ENCODE measurements at regions not wholly inside any gene's neighbourhood (a gene's known extent, or its start where the extent isn't known, plus 50 kb on each side); places are given as distances from the start of the nearest gene placed in this dataset.

- DNase-seq (ENCODE audit: low read depth), result no peak
- no peak for TF ChIP-seq CTCF (conservative IDR thresholded peaks at IDR 0.05; ENCODE audit: low read depth, low read length)
- H3K4me3 ChIP-seq (ENCODE audit: low read depth, low read length), result no peak overlapping the region
Measured at GRCh38 chr5:39587675-39588074, 162.9 kb upstream of the DAB2 start.

- TF ChIP-seq CTCF (conservative IDR thresholded peaks at IDR 0.05; ENCODE audit: low read depth, low read length), result no peak
Measured at GRCh38 chr5:39586185-39586584, 161.4 kb upstream of the DAB2 start.

GRCh38 chr5:39584927-39585326 lies 160.1 kb upstream of the DAB2 start:
- TF ChIP-seq CTCF (conservative IDR thresholded peaks at IDR 0.05; ENCODE audit: low read depth, low read length), result no peak
- DNase-seq (ENCODE audit: low read depth), result peak; percentile 46
- no peak overlapping the region for H3K4me3 ChIP-seq (ENCODE audit: low read depth, low read length)

More at GRCh38 chr5:39586185-39586584, 161.4 kb upstream of the DAB2 start:
- no peak for DNase-seq (ENCODE audit: low read depth)
- no peak overlapping the region for H3K4me3 ChIP-seq (ENCODE audit: low read depth, low read length)

GRCh38 chr5:39580702-39581453 lies 156.1 kb upstream of the DAB2 start:
- no peak overlapping the region for H3K4me3 ChIP-seq (ENCODE audit: low read depth, low read length)
- TF ChIP-seq CTCF (conservative IDR thresholded peaks at IDR 0.05; ENCODE audit: low read depth, low read length), result no peak
- peak; percentile 73 for DNase-seq (ENCODE audit: low read depth)

GRCh38 chr5:39579750-39580149 lies 155.0 kb upstream of the DAB2 start:
- H3K4me3 ChIP-seq (ENCODE audit: low read depth, low read length), result no peak overlapping the region
- no peak for TF ChIP-seq CTCF (conservative IDR thresholded peaks at IDR 0.05; ENCODE audit: low read depth, low read length)
- DNase-seq (ENCODE audit: low read depth), result no peak

- no peak overlapping the region for H3K4me3 ChIP-seq (ENCODE audit: low read depth, low read length)
- DNase-seq (ENCODE audit: low read depth), result peak; percentile 68
- TF ChIP-seq CTCF (conservative IDR thresholded peaks at IDR 0.05; ENCODE audit: low read depth, low read length), result peak; percentile 50
Measured at GRCh38 chr5:39578887-39579497, 154.2 kb upstream of the DAB2 start.

- DNase-seq (ENCODE audit: low read depth), result no peak
- TF ChIP-seq CTCF (conservative IDR thresholded peaks at IDR 0.05; ENCODE audit: low read depth, low read length), result no peak
- H3K4me3 ChIP-seq (ENCODE audit: low read depth, low read length), result no peak overlapping the region
Measured at GRCh38 chr5:39577529-39577928, 152.7 kb upstream of the DAB2 start.

All from choroid plexus epithelial cell (primary cell).